ENCODE measurements at regions not wholly inside any gene's neighbourhood (a gene's known extent, or its start where the extent isn't known, plus 50 kb on each side); places are given as distances from the start of the nearest gene placed in this dataset.

GRCh38 chr13:47478985-47479384 is 522.1 kb downstream of the SUCLA2 start:
- Histone ChIP-seq H3K27ac (ENCODE audit: low read depth, low read length) (no peak overlapping the region), H3K4me3 (ENCODE audit: low read depth, low read length) (no peak overlapping the region), H3K27me3 (ENCODE audit: control insufficient read depth, insufficient read depth, low read length) (no peaks in the 10 kb centered on the region), H3K9me3 (ENCODE audit: control insufficient read depth, insufficient read depth, low read length) (no peaks in the 10 kb centered on the region)
- ChIA-PET POLR2A (no interaction called here), CTCF (no interaction called here)
- DNase-seq (ENCODE audit: low read depth, low spot score) = no peak
- TF ChIP-seq CTCF (IDR thresholded peaks at IDR 0.05; ENCODE audit: low read depth, low read length) = no peak

GRCh38 chr13:47475441-47475948 is 525.6 kb downstream of the SUCLA2 start:
- no peak overlapping the region for H3K4me3 ChIP-seq (ENCODE audit: low read depth, low read length)
- no peak for DNase-seq (ENCODE audit: low read depth, low spot score)
- ChIA-PET POLR2A (no interaction called here), CTCF (no interaction called here)
- no peak for TF ChIP-seq CTCF (IDR thresholded peaks at IDR 0.05; ENCODE audit: low read depth, low read length)
- H3K27me3 ChIP-seq (ENCODE audit: control insufficient read depth, insufficient read depth, low read length) = no peaks in the 10 kb centered on the region
- H3K27ac ChIP-seq (ENCODE audit: low read depth, low read length) = no peak overlapping the region
- no peaks in the 10 kb centered on the region for H3K9me3 ChIP-seq (ENCODE audit: control insufficient read depth, insufficient read depth, low read length)

GRCh38 chr13:47474839-47475238 is 526.2 kb downstream of the SUCLA2 start:
- H3K27me3 ChIP-seq (ENCODE audit: control insufficient read depth, insufficient read depth, low read length) = no peaks in the 10 kb centered on the region
- no peak overlapping the region for H3K4me3 ChIP-seq (ENCODE audit: low read depth, low read length)
- ChIA-PET POLR2A (no interaction called here), CTCF (no interaction called here)
- no peak overlapping the region for H3K27ac ChIP-seq (ENCODE audit: low read depth, low read length)
- no peak for TF ChIP-seq CTCF (IDR thresholded peaks at IDR 0.05; ENCODE audit: low read depth, low read length)
- H3K9me3 ChIP-seq (ENCODE audit: control insufficient read depth, insufficient read depth, low read length) = no peaks in the 10 kb centered on the region
- no peak for DNase-seq (ENCODE audit: low read depth, low spot score)

GRCh38 chr13:47474326-47474725 is 526.7 kb downstream of the SUCLA2 start:
- ChIA-PET CTCF (no interaction called here), POLR2A (no interaction called here)
- no peaks in the 10 kb centered on the region for H3K9me3 ChIP-seq (ENCODE audit: control insufficient read depth, insufficient read depth, low read length)
- TF ChIP-seq CTCF (IDR thresholded peaks at IDR 0.05; ENCODE audit: low read depth, low read length) = no peak
- no peak overlapping the region for H3K4me3 ChIP-seq (ENCODE audit: low read depth, low read length)
- DNase-seq (ENCODE audit: low read depth, low spot score) = no peak
- no peak overlapping the region for H3K27ac ChIP-seq (ENCODE audit: low read depth, low read length)
- H3K27me3 ChIP-seq (ENCODE audit: control insufficient read depth, insufficient read depth, low read length) = no peaks in the 10 kb centered on the region

- Histone ChIP-seq H3K4me3 (ENCODE audit: low read depth, low read length) (no peak overlapping the region), H3K27ac (ENCODE audit: low read depth, low read length) (no peak overlapping the region), H3K9me3 (ENCODE audit: control insufficient read depth, insufficient read depth, low read length) (no peaks in the 10 kb centered on the region), H3K27me3 (ENCODE audit: control insufficient read depth, insufficient read depth, low read length) (no peaks in the 10 kb centered on the region)
- no peak for DNase-seq (ENCODE audit: low read depth, low spot score)
- POLR2A ChIA-PET = no interaction called here
- CTCF ChIA-PET = interaction anchor here (1.4 kb wide), 1 partner anchor 13 kb away, joined by 3 read pairs; no protein-coding TSS in a partner anchor
- TF ChIP-seq CTCF (IDR thresholded peaks at IDR 0.05; ENCODE audit: low read depth, low read length) = no peak
Observed at GRCh38 chr13:47472516-47472915, 528.6 kb downstream of the SUCLA2 start.

All from AG04450 (cell line).